ENCODE measurements at regions not wholly inside any gene's neighbourhood (a gene's known extent, or its start where the extent isn't known, plus 50 kb on each side); places are given as distances from the start of the nearest gene placed in this dataset.

- TF ChIP-seq CTCF (conservative IDR thresholded peaks at IDR 0.05; ENCODE audit: low read depth, low read length) (no peak), EZH2 (IDR thresholded peaks at IDR 0.05; ENCODE audit: borderline replicate concordance, low read depth, low read length, poor library complexity, severe bottlenecking) (no peak)
Measured at GRCh38 chr5:153899746-153900145, 139.0 kb downstream of the FAM114A2 start.
